HG02943 (cell line): ENCODE measurements at regions not wholly inside any gene's neighbourhood (a gene's known extent, or its start where the extent isn't known, plus 50 kb on each side); places are given as distances from the start of the nearest gene placed in this dataset.
"Not testable (repeated sequence)": the region's sequence is repeated elsewhere in the genome, so short reads cannot be mapped to it uniquely, and the experiment has no call there.

Source experiments
- ATAC-seq: cut with Tn5 transposase; IDR thresholded peaks from one replicate; pipeline ENCODE4 v1.9.1; 2021; ENCODE audit warnings: mild to moderate bottlenecking, low read depth, moderate library complexity; ENCODE audit not compliant: unreplicated experiment

- ATAC-seq: no peak
Observed at GRCh38 chr2:168300460-168300859, 53.1 kb upstream of the STK39 start.

- no peak for ATAC-seq
Observed at GRCh38 chr2:168304024-168304681, 56.8 kb upstream of the STK39 start.

GRCh38 chr2:168307379-168307778 lies 60.0 kb upstream of the STK39 start:
- ATAC-seq: no peak

- ATAC-seq: no peak
Observed at GRCh38 chr2:168310580-168310979, 63.2 kb upstream of the STK39 start.

- no peak for ATAC-seq
Observed at GRCh38 chr2:168311261-168311910, 64.0 kb upstream of the STK39 start.

DNA sequence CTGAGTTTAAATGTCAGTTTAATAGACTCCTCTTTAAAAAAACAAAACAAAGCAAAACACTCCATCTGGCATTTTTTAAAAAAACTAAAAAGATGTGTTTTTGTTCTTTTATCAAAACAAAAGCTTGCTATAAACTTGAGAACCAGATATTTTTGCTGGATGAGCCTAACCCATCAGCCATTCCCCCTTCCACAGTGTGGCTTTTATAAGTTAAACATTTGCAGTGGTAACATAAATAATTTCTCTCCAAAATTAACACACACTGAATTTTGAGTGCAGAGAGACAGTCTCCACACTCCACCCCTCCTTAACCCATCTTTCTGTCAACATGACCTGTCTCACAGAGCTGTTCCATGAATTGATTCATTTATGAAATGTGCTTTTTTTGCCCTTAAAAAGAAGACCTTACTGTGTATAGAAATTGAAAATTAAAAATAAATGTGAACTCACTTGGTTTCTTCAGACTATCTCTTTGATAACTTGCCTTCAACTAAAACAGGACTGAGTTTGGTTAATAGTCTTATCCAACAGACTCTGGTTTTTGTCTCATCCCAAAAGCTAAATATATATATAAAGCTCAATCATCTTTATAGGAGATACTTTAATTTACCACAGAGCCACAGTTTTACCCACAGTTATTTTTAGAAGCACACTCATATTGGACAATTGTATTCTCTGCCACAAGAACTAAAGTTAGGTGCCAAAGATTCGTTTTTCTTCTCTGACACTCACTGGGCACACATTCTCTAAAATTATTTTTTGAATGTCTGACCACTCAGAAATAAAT lies 64.8 kb upstream of the STK39 start:
- no peak for ATAC-seq

DNA sequence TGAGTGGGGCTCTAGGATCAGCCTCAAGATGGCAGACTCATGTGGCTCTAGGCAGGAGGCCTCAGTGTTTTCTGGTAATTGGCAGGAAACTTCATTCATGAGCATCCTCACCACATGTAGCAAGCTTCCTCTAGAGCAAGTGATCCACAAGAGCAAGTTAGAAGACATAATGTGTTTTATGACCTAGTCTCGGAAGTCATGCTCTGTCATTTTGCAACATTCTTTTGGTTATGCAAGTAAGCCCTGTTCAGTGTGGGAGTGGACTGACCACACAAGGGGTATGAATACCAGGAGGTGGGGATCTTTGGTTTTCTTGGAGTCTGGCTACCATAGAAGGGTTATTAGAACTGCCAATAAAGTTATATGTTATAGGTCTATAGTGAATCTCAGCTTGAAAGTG lies 66.8 kb upstream of the STK39 start:
- ATAC-seq: no peak

DNA sequence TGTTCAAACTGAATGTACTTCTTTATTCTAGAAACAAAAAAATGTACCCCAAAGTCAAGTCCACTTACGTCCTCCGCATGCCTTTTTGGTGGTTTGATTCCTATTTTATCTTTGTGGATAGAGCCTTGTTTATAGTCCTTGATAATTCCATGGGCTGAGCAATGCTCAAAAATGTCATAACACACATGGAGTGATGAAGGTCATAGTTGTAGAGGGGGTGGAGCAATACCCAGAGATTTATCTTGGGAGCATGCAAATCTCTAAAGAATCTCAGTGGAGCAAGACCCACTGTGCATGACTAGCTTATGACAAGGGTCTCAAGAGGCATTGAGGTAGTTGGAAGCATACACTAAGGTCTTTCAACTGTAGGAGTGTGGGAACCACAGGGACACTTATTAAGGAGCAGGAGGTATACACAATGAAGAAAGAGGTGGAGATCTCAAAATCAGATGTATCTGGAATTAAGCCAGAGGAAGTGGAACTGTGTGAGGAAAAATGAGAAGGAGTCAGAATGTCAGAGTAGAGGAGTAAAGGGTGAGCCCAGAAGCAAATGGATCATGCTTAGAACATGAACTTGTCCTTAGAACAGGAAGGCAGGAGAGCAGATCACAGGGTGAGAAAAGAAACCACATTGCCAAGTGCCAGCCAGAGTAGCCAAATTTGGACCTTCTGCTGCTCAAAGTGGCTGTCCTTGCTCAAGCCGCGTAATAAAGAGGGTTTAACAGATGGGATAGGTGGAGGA lies 68.1 kb upstream of the STK39 start:
- no peak for ATAC-seq

- ATAC-seq: no peak
Observed at GRCh38 chr2:168316073-168316440, 68.7 kb upstream of the STK39 start.

GRCh38 chr2:168317282-168317681 lies 69.9 kb upstream of the STK39 start:
- no peak for ATAC-seq

DNA sequence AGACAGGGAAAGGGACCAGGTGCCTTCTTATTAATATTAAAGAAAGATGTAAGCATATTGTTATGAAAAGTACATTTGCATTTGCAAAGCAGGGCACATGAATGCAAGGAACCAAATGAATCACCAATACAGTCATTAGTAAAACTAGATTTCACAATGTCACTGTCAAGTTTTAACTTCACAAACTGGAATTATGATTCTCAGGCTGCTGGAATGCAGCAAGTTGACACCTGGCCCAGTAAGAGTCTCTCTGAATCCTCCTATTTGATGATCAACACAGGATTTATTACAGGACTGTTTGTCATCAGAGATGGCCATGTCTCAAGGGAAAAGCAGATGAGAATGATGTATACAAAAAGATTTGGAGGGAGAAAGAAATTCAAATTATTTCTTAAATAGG lies 72.9 kb upstream of the STK39 start:
- no peak for ATAC-seq

GRCh38 chr2:168322325-168323007 lies 75.1 kb upstream of the STK39 start:
- no peak for ATAC-seq

DNA sequence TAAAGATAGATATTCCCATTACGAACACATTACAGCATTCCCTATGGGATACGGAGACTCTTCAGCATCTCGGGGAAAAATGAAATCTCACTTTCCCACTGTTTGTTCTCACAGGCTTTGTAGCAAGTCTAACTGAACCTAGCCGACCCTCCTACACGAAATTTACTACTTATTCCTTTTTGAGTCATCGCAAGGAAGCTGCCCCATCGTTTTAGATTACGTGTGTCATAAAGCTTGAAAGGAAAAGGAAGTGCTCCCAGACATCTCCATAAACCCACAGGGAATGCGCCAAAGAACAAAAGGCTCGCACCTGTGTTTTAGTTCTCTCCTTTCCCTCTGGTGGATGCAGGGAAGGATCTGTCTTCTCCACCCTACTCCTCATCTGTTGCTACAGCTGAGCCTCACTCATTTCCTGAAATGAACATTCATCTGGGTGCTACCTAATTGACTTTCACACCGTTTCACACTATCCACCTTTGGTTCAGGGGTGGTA lies 76.2 kb upstream of the STK39 start:
- no peak for ATAC-seq

DNA sequence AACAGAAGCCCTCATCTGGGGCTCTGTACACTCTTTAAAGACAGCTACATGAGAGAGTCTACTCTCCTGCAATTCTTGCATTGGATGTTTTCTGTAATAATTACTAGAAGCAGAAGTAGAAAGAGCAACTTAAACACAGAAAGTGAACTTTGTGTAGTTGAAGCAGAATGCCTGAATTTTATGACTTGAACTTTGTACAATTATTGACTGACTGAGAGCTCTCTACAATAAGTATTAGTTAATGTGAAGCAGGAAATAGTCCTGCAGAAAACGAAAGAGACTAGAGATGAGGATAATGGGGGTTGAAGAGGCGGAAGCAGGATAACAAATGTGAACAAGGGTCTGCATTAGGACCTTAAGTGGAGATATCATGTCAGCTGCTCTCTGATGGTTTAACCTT lies 79.2 kb upstream of the STK39 start:
- ATAC-seq: no peak

DNA sequence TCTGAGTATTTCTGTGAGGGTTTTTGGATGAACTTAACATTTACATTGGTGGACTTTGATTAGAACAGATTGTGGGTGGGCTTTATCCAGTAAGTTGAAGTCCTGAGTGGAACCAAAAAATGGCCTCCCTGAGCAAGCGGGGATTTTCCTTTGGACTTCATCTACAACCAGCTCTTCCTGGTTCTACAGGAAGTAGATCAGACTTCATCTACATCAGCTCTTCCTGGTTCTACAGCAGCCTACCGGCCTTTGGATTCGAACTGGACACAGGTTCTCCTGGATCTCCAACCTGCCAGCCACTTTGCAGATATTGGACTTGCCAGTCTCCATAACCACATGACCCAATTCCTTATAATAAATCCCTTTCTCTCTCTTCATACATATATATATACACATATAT lies 79.9 kb upstream of the STK39 start:
- ATAC-seq: no peak

GRCh38 chr2:168328421-168328820 lies 81.0 kb upstream of the STK39 start:
- ATAC-seq: no peak

- no peak for ATAC-seq
Observed at GRCh38 chr2:168330624-168331423, 83.4 kb upstream of the STK39 start.

DNA sequence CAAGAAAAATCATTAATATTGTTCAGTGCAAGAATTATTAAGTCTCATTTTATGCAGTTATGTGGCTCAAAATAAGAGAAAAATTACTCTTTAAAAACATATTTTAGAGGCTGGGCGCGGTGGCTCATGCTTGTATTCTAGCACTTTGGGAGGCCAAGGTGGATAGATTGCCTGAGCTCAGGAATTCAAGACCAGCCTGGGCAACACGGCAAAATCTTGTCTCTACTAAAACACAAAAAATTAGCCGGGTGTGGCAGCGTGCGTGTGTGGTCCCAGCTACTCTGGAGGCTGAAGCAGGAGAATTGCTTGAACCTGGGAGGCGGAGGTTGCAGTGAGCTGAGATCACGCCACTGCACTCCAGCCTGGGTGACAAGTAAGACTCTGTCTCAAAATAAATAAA lies 87.9 kb upstream of the STK39 start:
- ATAC-seq: not testable (repeated sequence)

GRCh38 chr2:168336786-168337388 lies 89.5 kb upstream of the STK39 start:
- no peak for ATAC-seq
